ENCODE measurements at regions not wholly inside any gene's neighbourhood (a gene's known extent, or its start where the extent isn't known, plus 50 kb on each side); places are given as distances from the start of the nearest gene placed in this dataset.
"Not testable (repeated sequence)": the region's sequence is repeated elsewhere in the genome, so short reads cannot be mapped to it uniquely, and the experiment has no call there.

DNA sequence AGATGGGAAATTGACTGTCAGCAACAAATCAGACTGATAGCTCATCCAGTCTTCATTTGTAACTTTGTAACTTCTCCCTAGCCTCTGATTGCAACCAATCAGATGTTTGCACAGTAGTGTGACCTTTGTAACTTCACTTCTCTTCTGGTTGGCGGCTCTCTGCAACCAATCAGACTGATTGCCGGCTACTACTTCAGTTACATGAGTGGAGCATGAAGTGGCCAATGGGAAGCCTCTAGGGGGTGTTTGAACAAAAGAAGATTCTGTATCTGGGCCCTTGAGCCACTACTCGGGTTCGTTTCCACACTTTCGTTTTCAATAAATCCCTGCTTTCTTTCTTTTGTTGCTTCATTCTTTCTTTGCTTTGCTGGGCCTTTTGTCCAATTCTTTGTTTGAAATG, 1285.8 kb downstream of the TECRL start:
- DNase-seq (ENCODE audit: low read depth), result no peak
- Histone ChIP-seq H3K9ac (ENCODE audit: low read length) (no peak overlapping the region), H3K4me1 (ENCODE audit: control insufficient read depth, insufficient read depth, low read length) (no peaks in the 10 kb centered on the region), H3K27me3 (replicated peaks; ENCODE audit: control insufficient read depth, insufficient read depth, low read length) (no peaks in the 10 kb centered on the region), H3K36me3 (ENCODE audit: control insufficient read depth, insufficient read depth, low read length, severe bottlenecking) (no peaks in the 10 kb centered on the region), H3K9me3 (ENCODE audit: control insufficient read depth, low read length) (no peaks in the 10 kb centered on the region), H3K4me3 (ENCODE audit: low read length) (no peak overlapping the region)

DNA sequence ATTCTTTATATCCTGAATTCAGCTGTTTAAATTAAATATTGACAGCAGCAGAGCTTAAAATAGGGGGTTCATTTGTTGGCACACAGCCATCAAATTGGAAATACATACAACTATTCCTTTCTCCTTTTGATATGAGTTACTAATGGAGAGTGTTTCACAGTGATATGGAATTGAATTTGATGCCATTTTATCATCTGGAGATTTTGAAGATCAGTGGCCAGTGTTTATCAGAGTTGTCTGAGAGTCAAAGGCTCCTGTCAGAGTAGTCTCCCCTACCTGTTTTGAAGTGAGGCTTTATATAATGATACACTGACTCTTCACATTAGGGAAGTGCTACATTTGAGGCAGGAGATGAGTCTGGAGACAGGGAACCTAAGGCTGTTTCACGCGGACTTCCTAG, 1286.3 kb downstream of the TECRL start:
- Histone ChIP-seq H3K36me3 (ENCODE audit: control insufficient read depth, insufficient read depth, low read length, severe bottlenecking) (no peaks in the 10 kb centered on the region), H3K4me3 (ENCODE audit: low read length) (no peak overlapping the region), H3K9me3 (ENCODE audit: control insufficient read depth, low read length) (no peaks in the 10 kb centered on the region), H3K4me1 (ENCODE audit: control insufficient read depth, insufficient read depth, low read length) (no peaks in the 10 kb centered on the region), H3K9ac (ENCODE audit: low read length) (no peak overlapping the region), H3K27me3 (replicated peaks; ENCODE audit: control insufficient read depth, insufficient read depth, low read length) (no peaks in the 10 kb centered on the region)
- DNase-seq (ENCODE audit: low read depth), result no peak

DNA sequence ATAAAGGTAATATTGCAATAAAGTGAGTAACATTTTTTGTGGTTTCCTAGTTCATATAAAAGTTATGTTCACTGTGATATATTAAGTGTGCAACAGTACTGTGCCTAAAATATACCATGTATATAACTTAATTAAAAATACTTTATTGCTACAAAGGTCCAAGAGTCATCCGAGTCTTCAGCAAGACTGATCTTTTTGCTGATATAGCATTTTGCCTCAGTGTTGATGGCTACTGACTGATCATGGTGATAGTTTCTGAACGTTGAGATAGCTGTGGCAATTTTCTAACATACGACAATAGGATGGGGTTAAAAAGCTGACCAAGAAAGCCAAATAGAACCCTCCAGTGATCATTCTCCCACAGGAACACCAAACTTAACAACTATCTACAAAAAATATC, 1302.7 kb downstream of the TECRL start:
- H3K4me1 ChIP-seq (ENCODE audit: control insufficient read depth, insufficient read depth, low read length), result no peaks in the 10 kb centered on the region
- peaks cover 2% of the 10 kb centered on the region for H3K9me3 ChIP-seq (ENCODE audit: control insufficient read depth, low read length)
- H3K27me3 ChIP-seq (replicated peaks; ENCODE audit: control insufficient read depth, insufficient read depth, low read length), result no peaks in the 10 kb centered on the region
- H3K36me3 ChIP-seq (ENCODE audit: control insufficient read depth, insufficient read depth, low read length, severe bottlenecking), result no peaks in the 10 kb centered on the region
- H3K4me3 ChIP-seq (ENCODE audit: low read length), result no peak overlapping the region
- DNase-seq (ENCODE audit: low read depth), result no peak
- no peak overlapping the region for H3K9ac ChIP-seq (ENCODE audit: low read length)

DNA sequence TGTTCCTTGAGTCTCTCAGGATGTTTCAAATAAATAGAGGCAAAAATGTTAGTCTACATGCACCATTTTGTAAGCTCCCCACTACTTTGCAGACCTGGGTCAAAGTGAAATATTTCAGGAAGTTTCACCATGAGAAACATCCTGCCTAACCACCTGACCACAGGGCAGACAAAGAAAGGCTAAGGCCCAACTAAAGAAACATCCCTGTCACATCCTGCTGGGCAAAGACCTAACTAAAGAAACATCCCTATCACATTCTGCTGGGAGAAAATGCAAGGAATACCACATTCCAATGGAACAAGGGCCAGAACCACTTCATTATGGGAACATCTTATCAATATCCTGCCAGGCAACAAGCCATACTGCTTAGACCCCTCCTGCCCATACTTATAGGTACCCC, 1303.4 kb downstream of the TECRL start:
- Histone ChIP-seq H3K27me3 (replicated peaks; ENCODE audit: control insufficient read depth, insufficient read depth, low read length) (no peaks in the 10 kb centered on the region), H3K9me3 (ENCODE audit: control insufficient read depth, low read length) (peaks cover 2% of the 10 kb centered on the region), H3K36me3 (ENCODE audit: control insufficient read depth, insufficient read depth, low read length, severe bottlenecking) (no peaks in the 10 kb centered on the region), H3K9ac (ENCODE audit: low read length) (no peak overlapping the region), H3K4me1 (ENCODE audit: control insufficient read depth, insufficient read depth, low read length) (no peaks in the 10 kb centered on the region), H3K4me3 (ENCODE audit: low read length) (no peak overlapping the region)
- DNase-seq (ENCODE audit: low read depth), result no peak

DNA sequence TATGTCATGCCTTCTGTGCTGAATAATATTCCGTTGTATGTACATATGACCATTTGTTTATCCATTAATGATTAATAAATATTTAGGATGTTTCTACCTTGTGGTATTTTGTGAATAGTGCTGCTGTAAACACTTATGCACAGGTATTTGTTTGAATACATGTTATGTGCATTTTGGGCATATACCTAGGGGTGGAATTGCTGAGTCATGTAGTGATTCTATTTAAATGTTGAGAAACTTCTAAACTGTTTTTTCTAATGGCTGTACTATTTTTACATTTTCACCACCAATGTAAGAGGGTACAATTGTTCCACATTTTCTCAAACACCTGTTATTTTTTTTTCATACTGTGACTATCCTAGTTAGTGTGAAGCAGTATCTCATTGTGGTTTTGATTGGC, 1318.6 kb downstream of the TECRL start:
- Histone ChIP-seq H3K36me3 (ENCODE audit: control insufficient read depth, insufficient read depth, low read length, severe bottlenecking) (no peaks in the 10 kb centered on the region), H3K4me1 (ENCODE audit: control insufficient read depth, insufficient read depth, low read length) (no peaks in the 10 kb centered on the region), H3K9me3 (ENCODE audit: control insufficient read depth, low read length) (no peaks in the 10 kb centered on the region), H3K27me3 (replicated peaks; ENCODE audit: control insufficient read depth, insufficient read depth, low read length) (no peaks in the 10 kb centered on the region), H3K9ac (ENCODE audit: low read length) (no peak overlapping the region), H3K4me3 (ENCODE audit: low read length) (no peak overlapping the region)
- no peak for DNase-seq (ENCODE audit: low read depth)

DNA sequence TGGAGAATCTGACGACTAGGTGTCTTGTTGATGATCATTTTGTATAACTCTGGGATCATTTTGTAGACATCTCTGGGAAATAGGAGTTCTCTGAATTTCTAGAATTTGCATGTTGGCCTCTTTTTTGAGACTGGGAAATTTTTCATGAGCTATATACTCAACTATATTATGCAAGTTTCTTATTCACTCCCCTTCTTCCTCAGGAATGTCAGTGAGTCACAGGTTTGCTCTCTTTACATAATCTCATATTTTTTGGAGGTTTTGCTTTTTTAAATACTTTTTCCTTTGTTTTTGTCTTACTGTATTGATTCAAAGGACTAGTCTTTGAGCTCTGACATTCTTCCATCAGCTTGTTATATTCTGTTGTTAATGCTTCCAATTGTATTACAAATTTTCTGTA, 1324.2 kb downstream of the TECRL start:
- DNase-seq (ENCODE audit: low read depth), result no peak
- H3K9me3 ChIP-seq (ENCODE audit: control insufficient read depth, low read length), result peaks cover 4% of the 10 kb centered on the region
- H3K4me1 ChIP-seq (ENCODE audit: control insufficient read depth, insufficient read depth, low read length), result no peaks in the 10 kb centered on the region
- no peaks in the 10 kb centered on the region for H3K36me3 ChIP-seq (ENCODE audit: control insufficient read depth, insufficient read depth, low read length, severe bottlenecking)
- H3K9ac ChIP-seq (ENCODE audit: low read length), result no peak overlapping the region
- H3K27me3 ChIP-seq (replicated peaks; ENCODE audit: control insufficient read depth, insufficient read depth, low read length), result no peaks in the 10 kb centered on the region
- H3K4me3 ChIP-seq (ENCODE audit: low read length), result no peak overlapping the region

DNA sequence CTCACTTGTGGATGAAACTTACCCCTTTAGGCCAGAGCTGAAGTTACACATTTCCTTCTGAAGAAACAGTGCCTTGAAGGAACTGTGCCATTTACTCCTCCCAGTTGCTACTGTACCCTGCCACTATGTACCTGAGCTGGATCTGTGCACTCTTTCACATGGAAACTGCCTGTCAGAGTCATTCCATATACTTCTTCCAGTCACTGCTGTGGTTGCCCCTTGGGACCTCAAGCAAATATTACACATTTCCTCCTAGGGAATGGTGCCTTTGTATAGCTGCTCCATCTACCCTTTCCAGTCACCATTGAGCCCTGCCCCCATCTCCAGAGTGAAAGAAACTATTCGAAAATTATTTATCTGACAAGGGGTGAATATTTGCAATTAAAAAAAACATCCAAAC, 1328.3 kb downstream of the TECRL start:
- Histone ChIP-seq H3K4me1 (ENCODE audit: control insufficient read depth, insufficient read depth, low read length) (no peaks in the 10 kb centered on the region), H3K9ac (ENCODE audit: low read length) (no peak overlapping the region), H3K9me3 (ENCODE audit: control insufficient read depth, low read length) (peaks cover 4% of the 10 kb centered on the region), H3K36me3 (ENCODE audit: control insufficient read depth, insufficient read depth, low read length, severe bottlenecking) (no peaks in the 10 kb centered on the region), H3K4me3 (ENCODE audit: low read length) (no peak overlapping the region), H3K27me3 (replicated peaks; ENCODE audit: control insufficient read depth, insufficient read depth, low read length) (no peaks in the 10 kb centered on the region)
- DNase-seq (ENCODE audit: low read depth), result no peak

DNA sequence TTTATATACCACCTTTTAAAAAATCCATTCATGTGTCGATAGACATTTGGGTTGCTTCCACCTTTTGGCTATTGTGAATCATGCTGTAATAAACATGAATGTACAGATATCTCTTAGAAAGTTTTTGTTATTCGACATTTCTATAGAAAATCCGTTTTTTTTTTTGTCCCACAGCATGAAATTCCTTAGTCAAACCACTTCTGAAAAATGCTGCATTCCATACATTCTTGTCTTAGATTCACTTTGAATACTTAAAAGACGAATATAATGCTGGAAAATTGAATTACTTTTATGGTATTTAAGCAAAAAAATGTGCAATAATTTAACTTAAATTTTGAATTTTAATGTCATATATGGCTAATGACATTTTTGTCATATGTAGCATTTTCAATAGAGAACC, 1345.5 kb downstream of the TECRL start:
- peaks cover 3% of the 10 kb centered on the region for H3K9me3 ChIP-seq (ENCODE audit: control insufficient read depth, low read length)
- H3K27me3 ChIP-seq (replicated peaks; ENCODE audit: control insufficient read depth, insufficient read depth, low read length), result no peaks in the 10 kb centered on the region
- no peak overlapping the region for H3K4me3 ChIP-seq (ENCODE audit: low read length)
- no peaks in the 10 kb centered on the region for H3K36me3 ChIP-seq (ENCODE audit: control insufficient read depth, insufficient read depth, low read length, severe bottlenecking)
- H3K4me1 ChIP-seq (ENCODE audit: control insufficient read depth, insufficient read depth, low read length), result no peaks in the 10 kb centered on the region
- H3K9ac ChIP-seq (ENCODE audit: low read length), result no peak overlapping the region
- peak; percentile 4 for DNase-seq (ENCODE audit: low read depth)

DNA sequence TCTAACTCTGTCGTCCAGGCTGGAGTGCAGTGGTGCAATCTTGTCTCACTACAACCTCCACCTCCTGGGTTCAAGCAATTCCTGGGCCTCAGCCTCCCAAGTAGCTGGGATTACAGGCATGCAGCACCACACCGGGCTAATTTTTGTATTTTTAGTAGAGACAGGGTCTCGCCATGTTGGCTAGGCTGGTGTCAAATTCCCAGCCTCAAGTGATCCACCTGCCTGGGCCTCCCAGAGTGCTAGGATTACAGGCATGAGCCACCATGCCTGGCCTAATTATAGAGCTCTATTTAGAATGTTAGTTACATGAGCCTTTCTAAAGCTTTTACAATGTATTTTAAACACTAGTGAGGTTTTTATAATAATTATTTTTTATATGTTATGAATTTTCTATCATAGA, 1346.4 kb downstream of the TECRL start:
- not testable (repeated sequence) for H3K4me3 ChIP-seq (ENCODE audit: low read length); H3K36me3 ChIP-seq (ENCODE audit: control insufficient read depth, insufficient read depth, low read length, severe bottlenecking); H3K27me3 ChIP-seq (replicated peaks; ENCODE audit: control insufficient read depth, insufficient read depth, low read length); DNase-seq (ENCODE audit: low read depth); H3K9ac ChIP-seq (ENCODE audit: low read length); H3K4me1 ChIP-seq (ENCODE audit: control insufficient read depth, insufficient read depth, low read length); H3K9me3 ChIP-seq (ENCODE audit: control insufficient read depth, low read length)

DNA sequence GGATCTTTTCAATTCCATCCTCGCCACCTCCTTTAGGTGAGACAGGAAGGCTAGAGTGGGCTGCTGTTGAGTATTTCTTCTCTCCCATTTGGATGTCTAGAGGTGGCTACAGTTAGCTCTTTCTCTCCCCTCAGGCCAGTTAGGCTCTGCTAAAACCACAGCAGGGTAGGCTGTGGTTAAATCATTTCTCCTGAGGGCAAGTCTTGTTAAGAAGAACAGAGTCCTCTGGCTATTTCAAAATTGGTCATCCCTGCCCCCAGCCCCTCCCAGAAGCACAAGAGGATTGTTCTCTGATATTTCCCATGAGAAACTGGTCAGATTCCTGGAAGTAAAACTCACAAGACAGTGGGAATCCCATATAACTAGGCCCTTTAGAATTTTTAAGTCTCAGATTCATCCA, 1359.5 kb downstream of the TECRL start:
- Histone ChIP-seq H3K9me3 (ENCODE audit: control insufficient read depth, low read length) (peaks cover 3% of the 10 kb centered on the region), H3K4me1 (ENCODE audit: control insufficient read depth, insufficient read depth, low read length) (no peaks in the 10 kb centered on the region), H3K9ac (ENCODE audit: low read length) (no peak overlapping the region), H3K36me3 (ENCODE audit: control insufficient read depth, insufficient read depth, low read length, severe bottlenecking) (no peaks in the 10 kb centered on the region), H3K4me3 (ENCODE audit: low read length) (no peak overlapping the region), H3K27me3 (replicated peaks; ENCODE audit: control insufficient read depth, insufficient read depth, low read length) (no peaks in the 10 kb centered on the region)
- DNase-seq (ENCODE audit: low read depth), result no peak

DNA sequence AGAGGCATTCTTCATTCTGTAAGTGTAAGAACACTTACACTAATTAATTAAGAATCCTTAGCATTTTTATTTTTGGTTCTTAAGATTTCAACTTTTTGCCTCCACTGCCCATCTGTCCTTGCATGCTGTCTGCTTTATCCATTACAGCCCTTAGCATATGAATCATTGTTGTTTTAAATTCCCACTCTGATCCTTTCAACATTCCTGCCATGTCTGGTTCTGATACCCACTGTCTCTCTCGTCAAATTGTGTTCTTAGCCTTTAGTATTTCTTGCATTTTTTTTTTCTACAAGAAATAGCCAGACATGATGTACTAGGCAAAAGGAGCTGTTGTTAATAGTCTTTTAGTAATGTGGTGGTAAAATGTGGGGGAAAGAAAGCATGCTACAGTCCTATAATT, 1360.0 kb downstream of the TECRL start:
- Histone ChIP-seq H3K4me3 (ENCODE audit: low read length) (no peak overlapping the region), H3K9me3 (ENCODE audit: control insufficient read depth, low read length) (peaks cover 3% of the 10 kb centered on the region), H3K4me1 (ENCODE audit: control insufficient read depth, insufficient read depth, low read length) (no peaks in the 10 kb centered on the region), H3K36me3 (ENCODE audit: control insufficient read depth, insufficient read depth, low read length, severe bottlenecking) (no peaks in the 10 kb centered on the region), H3K27me3 (replicated peaks; ENCODE audit: control insufficient read depth, insufficient read depth, low read length) (no peaks in the 10 kb centered on the region), H3K9ac (ENCODE audit: low read length) (no peak overlapping the region)
- no peak for DNase-seq (ENCODE audit: low read depth)

DNA sequence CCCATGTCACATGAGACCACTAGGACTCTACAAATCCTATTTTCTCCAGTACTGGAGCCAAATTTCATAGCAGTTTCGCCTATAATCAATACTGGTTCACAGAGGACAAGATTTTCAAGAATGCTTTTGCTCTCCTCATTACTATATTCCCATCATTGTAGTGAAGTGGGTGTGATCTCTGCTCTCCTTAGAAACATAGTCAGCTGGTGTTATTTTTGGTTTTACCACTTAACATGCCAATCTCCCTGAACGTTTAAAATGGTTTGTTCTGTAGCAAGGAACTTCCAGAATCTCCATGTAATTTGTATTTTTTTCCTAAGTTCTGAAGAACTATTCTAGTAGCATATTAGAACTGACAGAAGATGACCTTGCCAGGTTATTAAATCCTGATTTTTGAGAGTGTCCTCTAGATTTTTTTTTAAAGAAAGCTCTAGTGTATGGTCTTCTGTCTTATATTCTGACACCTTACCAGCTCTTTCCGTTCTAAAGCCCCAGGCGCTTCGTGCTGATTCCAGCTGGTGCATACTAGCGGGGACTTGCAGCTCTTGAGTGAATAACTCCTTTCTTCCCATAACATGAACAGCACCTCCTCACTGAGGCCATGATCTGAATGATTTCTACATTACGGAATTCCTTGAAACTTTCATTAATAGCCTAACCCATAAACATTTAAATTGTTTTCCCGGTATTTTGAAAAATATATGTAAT, 1372.9 kb downstream of the TECRL start:
- Histone ChIP-seq H3K36me3 (ENCODE audit: control insufficient read depth, insufficient read depth, low read length, severe bottlenecking) (no peaks in the 10 kb centered on the region), H3K4me1 (ENCODE audit: control insufficient read depth, insufficient read depth, low read length) (no peaks in the 10 kb centered on the region), H3K4me3 (ENCODE audit: low read length) (no peak overlapping the region), H3K9ac (ENCODE audit: low read length) (no peak overlapping the region), H3K27me3 (replicated peaks; ENCODE audit: control insufficient read depth, insufficient read depth, low read length) (no peaks in the 10 kb centered on the region), H3K9me3 (ENCODE audit: control insufficient read depth, low read length) (peaks cover 3% of the 10 kb centered on the region)
- DNase-seq (ENCODE audit: low read depth), result no peak

Data from adipocyte (in vitro differentiated cells).